DOHH2 (cell line): ENCODE measurements at regions not wholly inside any gene's neighbourhood (a gene's known extent, or its start where the extent isn't known, plus 50 kb on each side); places are given as distances from the start of the nearest gene placed in this dataset.

ENCODE experiments used
- H3F3A ChIP-seq: fragments of 200-600 bp; sonication (generic), shearing (Covaris generic); 2 replicates; pipeline ENCODE4 v1.6.0; 2016; ENCODE audit warnings: antibody characterized with exemption, mild to moderate bottlenecking; ENCODE audit not compliant: control insufficient read depth, insufficient read depth
- H3K27ac ChIP-seq: fragments of 200-600 bp; sonication (generic); 2 replicates; pipeline ENCODE4 v1.5.1; 2014; ENCODE audit warnings: low read depth, mild to moderate bottlenecking, low read length, moderate library complexity
- H3K27me3 ChIP-seq: fragments of 200-600 bp; sonication (generic); 2 replicates; pipeline ENCODE4 v1.6.1; 2014; ENCODE audit warnings: mild to moderate bottlenecking, low read length, mixed read lengths; ENCODE audit not compliant: control insufficient read depth
- H3K36me3 ChIP-seq: fragments of 200-600 bp; sonication (generic); 2 replicates; pipeline ENCODE4 v1.6.1; 2014; ENCODE audit warnings: mild to moderate bottlenecking, low read length, moderate library complexity, mixed read lengths; ENCODE audit not compliant: control insufficient read depth
- H3K4me1 ChIP-seq: fragments of 200-600 bp; sonication (generic); 2 replicates; pipeline ENCODE4 v1.6.1; 2014; ENCODE audit warnings: mild to moderate bottlenecking, low read length, mixed read lengths; ENCODE audit not compliant: control insufficient read depth
- H3K4me2 ChIP-seq: fragments of 200-600 bp; sonication (generic); 2 replicates; pipeline ENCODE4 v1.6.0; 2014; ENCODE audit warnings: mild to moderate bottlenecking, low read length, moderate library complexity
- H3K4me3 ChIP-seq: fragments of 200-600 bp; sonication (generic); 2 replicates; pipeline ENCODE4 v1.5.1; 2014; ENCODE audit warnings: mild to moderate bottlenecking, low read length, mixed read lengths
- H3K79me2 ChIP-seq: fragments of 200-600 bp; sonication (generic); 2 replicates; pipeline ENCODE4 v1.6.1; 2014; ENCODE audit warnings: mild to moderate bottlenecking, low read length, mixed read lengths; ENCODE audit not compliant: control insufficient read depth
- H3K9me2 ChIP-seq: fragments of 200-600 bp; sonication (generic); replicated peaks from 2 replicates; pipeline ENCODE4 v1.6.1; 2014; ENCODE audit warnings: mild to moderate bottlenecking, low read length, mixed read lengths; ENCODE audit not compliant: control insufficient read depth
- H3K9me3 ChIP-seq: fragments of 200-600 bp; sonication (generic); 2 replicates; pipeline ENCODE4 v1.6.1; 2014; ENCODE audit warnings: antibody characterized with exemption, low read length, mixed read lengths; ENCODE audit not compliant: control insufficient read depth, insufficient read depth
- H4K20me1 ChIP-seq: fragments of 200-600 bp; sonication (generic); 2 replicates; pipeline ENCODE4 v1.6.0; 2014; ENCODE audit warnings: low read depth, mild to moderate bottlenecking, antibody characterized with exemption, low read length, moderate library complexity; ENCODE audit not compliant: control insufficient read depth, insufficient read depth
- CTCF ChIP-seq: fragments of 200-600 bp; sonication (generic); IDR thresholded peaks from one replicate; pipeline ENCODE4 v1.5.1; 2014; ENCODE audit warnings: antibody characterized with exemption, mild to moderate bottlenecking, low read depth, low read length; ENCODE audit not compliant: poor library complexity, severe bottlenecking
- EZH2phosphoT487 ChIP-seq: fragments of 200-600 bp; sonication (generic); IDR thresholded peaks from 2 replicates; pipeline ENCODE4 v1.6.1; 2017; ENCODE audit warnings: borderline replicate concordance, mild to moderate bottlenecking, antibody characterized with exemption, low read length, moderate library complexity, mixed read lengths

DNA sequence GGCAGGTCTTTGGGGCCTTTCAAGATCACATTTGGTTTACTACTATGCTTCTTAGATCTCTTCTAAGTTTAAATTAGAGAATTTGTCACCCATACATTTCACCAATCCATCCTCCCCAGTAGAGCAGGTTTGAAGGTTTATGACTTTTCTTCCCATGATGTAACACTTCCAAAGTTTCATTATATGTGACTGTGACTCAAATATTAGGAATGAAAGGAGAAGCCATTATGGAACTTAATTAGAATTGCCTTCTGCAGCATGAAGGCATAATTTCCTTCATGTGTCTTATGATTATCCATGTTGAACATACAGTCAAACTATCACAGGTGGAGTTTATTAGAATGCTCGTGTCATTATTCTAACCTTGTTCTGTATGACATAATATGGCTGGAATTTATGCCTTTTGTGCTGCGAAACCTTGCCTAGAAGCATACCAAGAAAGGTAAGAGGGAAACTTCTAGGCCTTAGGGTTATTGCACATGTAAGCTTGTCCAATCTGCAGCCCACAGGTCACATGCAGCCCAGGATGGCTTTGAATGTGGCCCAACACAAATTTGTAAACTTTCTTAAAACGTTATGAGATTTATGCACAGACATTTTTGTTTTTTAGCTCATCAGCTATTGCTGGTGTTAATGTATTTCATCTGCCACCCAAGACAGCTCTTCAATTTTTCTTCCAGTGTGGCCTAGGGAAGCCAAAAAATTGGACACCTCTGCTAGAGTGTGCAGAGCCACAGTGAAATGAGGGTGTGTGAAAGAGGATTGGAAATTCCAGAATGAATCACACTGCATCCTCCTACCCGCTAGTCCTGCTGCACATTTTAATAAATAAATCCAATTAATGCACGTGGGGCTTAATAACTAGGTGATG, 133.6 kb downstream of the TMEM26 start:
- H3K27ac ChIP-seq: no peak overlapping the region
- H3K79me2 ChIP-seq: no peaks in the 10 kb centered on the region
- TF ChIP-seq EZH2phosphoT487: no peak
- no peak for TF ChIP-seq CTCF
- no peaks in the 10 kb centered on the region for H3K9me2 ChIP-seq
- no peaks in the 10 kb centered on the region for H3F3A ChIP-seq
- no peak overlapping the region for H3K4me3 ChIP-seq
- no peaks in the 10 kb centered on the region for H3K27me3 ChIP-seq
- no peaks in the 10 kb centered on the region for H3K4me1 ChIP-seq
- no peak overlapping the region for H3K4me2 ChIP-seq
- H3K9me3 ChIP-seq: no peaks in the 10 kb centered on the region
- no peaks in the 10 kb centered on the region for H3K36me3 ChIP-seq
- H4K20me1 ChIP-seq: no peaks in the 10 kb centered on the region

- no peaks in the 10 kb centered on the region for H3K79me2 ChIP-seq
- no peaks in the 10 kb centered on the region for H3K27me3 ChIP-seq
- no peaks in the 10 kb centered on the region for H3K9me2 ChIP-seq
- H3K27ac ChIP-seq: no peak overlapping the region
- H3K9me3 ChIP-seq: no peaks in the 10 kb centered on the region
- H3K36me3 ChIP-seq: no peaks in the 10 kb centered on the region
- H3K4me1 ChIP-seq: no peaks in the 10 kb centered on the region
- no peaks in the 10 kb centered on the region for H3F3A ChIP-seq
- no peak overlapping the region for H3K4me3 ChIP-seq
- no peaks in the 10 kb centered on the region for H4K20me1 ChIP-seq
- TF ChIP-seq EZH2phosphoT487 (no peak), CTCF (no peak)
- H3K4me2 ChIP-seq: no peak overlapping the region
These were observed 134.8 kb downstream of the TMEM26 start for GRCh38 chr10:61318429-61318828.

GRCh38 chr10:61317706-61318105, 135.5 kb downstream of the TMEM26 start:
- Histone ChIP-seq H3K27ac (no peak overlapping the region), H3K9me3 (no peaks in the 10 kb centered on the region), H3K36me3 (no peaks in the 10 kb centered on the region), H3K79me2 (no peaks in the 10 kb centered on the region), H3K27me3 (no peaks in the 10 kb centered on the region), H3F3A (no peaks in the 10 kb centered on the region), H4K20me1 (no peaks in the 10 kb centered on the region), H3K9me2 (no peaks in the 10 kb centered on the region), H3K4me2 (no peak overlapping the region), H3K4me1 (no peaks in the 10 kb centered on the region), H3K4me3 (no peak overlapping the region)
- TF ChIP-seq CTCF (no peak), EZH2phosphoT487 (no peak)
